Chondrocyte (in vitro differentiated cells): ENCODE measurements at regions not wholly inside any gene's neighbourhood (a gene's known extent, or its start where the extent isn't known, plus 50 kb on each side); places are given as distances from the start of the nearest gene placed in this dataset.

Source experiments
- DNase-seq: peaks from one replicate; pipeline ENCODE4 v3.0.0; 2021; ENCODE audit warnings: mixed read lengths, low spot score
- H3K27ac Mint-ChIP-seq: one replicate; pipeline ENCODE4 v1.8.0; 2021; ENCODE audit warnings: mild to moderate bottlenecking, moderate library complexity, mixed read lengths; ENCODE audit not compliant: unreplicated experiment
- H3K27me3 Mint-ChIP-seq: 2 replicates; pipeline ENCODE4 v1.8.0; 2021; ENCODE audit warnings: low read depth, mixed read lengths
- H3K36me3 Mint-ChIP-seq: 2 replicates; pipeline ENCODE4 v1.8.0; 2021; ENCODE audit warnings: low read depth, mixed read lengths
- H3K4me1 Mint-ChIP-seq: 2 replicates; pipeline ENCODE4 v1.8.0; 2021; ENCODE audit warnings: low read depth, mild to moderate bottlenecking, mixed read lengths
- H3K4me3 Mint-ChIP-seq: one replicate; pipeline ENCODE4 v1.8.0; 2021; ENCODE audit warnings: mild to moderate bottlenecking, moderate library complexity, mixed read lengths; ENCODE audit not compliant: unreplicated experiment
- H3K9me3 Mint-ChIP-seq: 2 replicates; pipeline ENCODE4 v1.8.0; 2021; ENCODE audit warnings: low read depth, mixed read lengths
- CTCF ChIP-seq: fragments of 200-600 bp; sonication (generic); IDR thresholded peaks from 2 replicates; pipeline ENCODE4 v1.5.0; 2021; ENCODE audit warnings: antibody characterized with exemption, mild to moderate bottlenecking, moderate library complexity

- no peak for TF ChIP-seq CTCF
- Mint-ChIP-seq H3K9me3 (peaks cover 24% of the 10 kb centered on the region), H3K4me3 (no peak overlapping the region), H3K27me3 (no peaks in the 10 kb centered on the region), H3K27ac (no peak overlapping the region), H3K4me1 (no peaks in the 10 kb centered on the region), H3K36me3 (no peaks in the 10 kb centered on the region)
- peak; percentile 51 for DNase-seq
Observed at GRCh38 chrX:138534410-138534809, 177.1 kb downstream of the FGF13 start.

- no peak for TF ChIP-seq CTCF
- no peaks in the 10 kb centered on the region for H3K4me1 Mint-ChIP-seq
- H3K36me3 Mint-ChIP-seq, result no peaks in the 10 kb centered on the region
- no peak overlapping the region for H3K27ac Mint-ChIP-seq
- H3K27me3 Mint-ChIP-seq, result no peaks in the 10 kb centered on the region
- H3K4me3 Mint-ChIP-seq, result no peak overlapping the region
- DNase-seq, result no peak
- peaks cover 4% of the 10 kb centered on the region for H3K9me3 Mint-ChIP-seq
Observed at GRCh38 chrX:138519296-138519695, 192.2 kb downstream of the FGF13 start.

GRCh38 chrX:138504273-138504672 lies 207.2 kb downstream of the FGF13 start:
- Mint-ChIP-seq H3K9me3 (peaks cover 28% of the 10 kb centered on the region), H3K27ac (no peak overlapping the region), H3K36me3 (no peaks in the 10 kb centered on the region), H3K4me1 (no peaks in the 10 kb centered on the region), H3K27me3 (no peaks in the 10 kb centered on the region), H3K4me3 (no peak overlapping the region)
- TF ChIP-seq CTCF, result no peak
- no peak for DNase-seq

- Mint-ChIP-seq H3K36me3 (no peaks in the 10 kb centered on the region), H3K27ac (no peak overlapping the region), H3K4me1 (no peaks in the 10 kb centered on the region), H3K9me3 (peaks cover 19% of the 10 kb centered on the region), H3K27me3 (no peaks in the 10 kb centered on the region), H3K4me3 (no peak overlapping the region)
- DNase-seq, result no peak
- no peak for TF ChIP-seq CTCF
Observed at GRCh38 chrX:138492371-138492770, 219.1 kb downstream of the FGF13 start.

GRCh38 chrX:138487866-138488265 lies 223.7 kb downstream of the FGF13 start:
- Mint-ChIP-seq H3K36me3 (no peaks in the 10 kb centered on the region), H3K4me1 (no peaks in the 10 kb centered on the region), H3K9me3 (peaks cover 30% of the 10 kb centered on the region), H3K27ac (no peak overlapping the region), H3K4me3 (no peak overlapping the region), H3K27me3 (no peaks in the 10 kb centered on the region)
- TF ChIP-seq CTCF, result no peak
- no peak for DNase-seq
